Activated T-helper 17 cell treated with anti-CD3 and anti-CD28 coated beads, Interleukin-2, amount 50 U/mL, for 72 hours (primary cell): ENCODE measurements at regions not wholly inside any gene's neighbourhood (a gene's known extent, or its start where the extent isn't known, plus 50 kb on each side); places are given as distances from the start of the nearest gene placed in this dataset.

Source experiments
- ATAC-seq: fragments of 150-1000 bp; cut with Tn5 transposase; replicated peaks from 2 replicates; pipeline ENCODE4 v1.10.0; 2021; ENCODE audit warnings: mild to moderate bottlenecking, moderate library complexity
- H3K27ac Mint-ChIP-seq: one replicate; pipeline ENCODE4 v1.8.0; 2022; ENCODE audit warnings: mixed read lengths
- H3K27me3 Mint-ChIP-seq: one replicate; pipeline ENCODE4 v1.8.0; 2022; ENCODE audit warnings: mixed read lengths
- H3K36me3 Mint-ChIP-seq: one replicate; pipeline ENCODE4 v1.8.0; 2022; ENCODE audit warnings: low read depth, mild to moderate bottlenecking, mixed read lengths
- H3K4me1 Mint-ChIP-seq: one replicate; pipeline ENCODE4 v1.8.0; 2022; ENCODE audit warnings: mixed read lengths
- H3K4me3 Mint-ChIP-seq: one replicate; pipeline ENCODE4 v1.8.0; 2022; ENCODE audit warnings: mild to moderate bottlenecking, mixed read lengths
- H3K9me3 Mint-ChIP-seq: one replicate; pipeline ENCODE4 v1.8.0; 2022; ENCODE audit warnings: mixed read lengths

DNA sequence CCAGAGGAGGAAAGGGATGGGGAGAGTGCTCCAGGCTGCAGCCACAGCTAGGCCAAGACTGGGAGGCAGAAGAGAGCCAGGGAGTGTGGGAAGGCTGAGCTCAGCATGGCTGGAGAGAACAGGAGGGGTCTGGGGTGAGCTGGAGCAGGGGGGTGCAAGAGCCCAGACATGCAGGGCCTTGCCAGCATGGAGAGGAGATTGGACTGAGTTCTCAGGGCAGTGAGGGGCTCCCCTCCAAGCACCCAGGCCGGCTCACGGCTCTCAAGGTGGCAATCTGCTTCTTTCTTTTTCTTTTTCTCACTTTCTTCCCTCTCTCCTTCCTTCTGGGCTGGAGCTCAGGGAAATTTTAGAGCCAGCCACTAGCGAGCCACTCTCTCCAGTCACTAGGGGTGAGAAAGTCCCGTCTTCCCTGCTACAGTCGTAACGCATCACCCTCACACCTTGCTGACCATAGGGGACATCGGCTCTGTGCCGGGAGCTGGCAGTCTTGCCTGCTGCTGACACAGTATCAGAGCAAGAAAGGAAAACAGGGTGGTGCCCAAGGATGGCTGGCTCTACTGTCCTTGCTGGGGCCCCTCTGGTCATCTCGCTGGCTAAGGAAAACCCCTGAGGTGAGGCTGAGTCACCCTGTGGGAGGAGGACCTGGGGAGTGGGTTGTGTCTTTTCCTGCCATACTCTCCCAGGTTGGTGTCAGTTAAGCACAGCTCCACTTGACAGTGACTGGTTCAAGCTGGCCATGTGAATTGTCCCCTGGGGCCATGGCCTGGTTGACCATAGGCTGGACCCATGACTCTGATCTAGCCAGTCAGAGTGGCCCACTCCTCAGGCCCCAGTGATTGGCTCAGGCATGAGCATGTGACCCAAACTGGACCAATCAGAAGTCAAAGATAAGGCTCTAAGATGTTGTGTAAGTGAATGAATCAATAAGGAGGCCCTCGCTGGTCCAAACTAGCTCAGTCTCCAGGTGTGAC, 135.1 kb upstream of the PMEPA1 start:
- H3K4me3 Mint-ChIP-seq = no peak overlapping the region
- H3K36me3 Mint-ChIP-seq = no peaks in the 10 kb centered on the region
- H3K27me3 Mint-ChIP-seq = peaks cover 3% of the 10 kb centered on the region
- H3K27ac Mint-ChIP-seq = peak overlapping the region; percentile 28
- ATAC-seq = peak; percentile 45
- peaks cover 5% of the 10 kb centered on the region for H3K4me1 Mint-ChIP-seq
- H3K9me3 Mint-ChIP-seq = no peaks in the 10 kb centered on the region

DNA sequence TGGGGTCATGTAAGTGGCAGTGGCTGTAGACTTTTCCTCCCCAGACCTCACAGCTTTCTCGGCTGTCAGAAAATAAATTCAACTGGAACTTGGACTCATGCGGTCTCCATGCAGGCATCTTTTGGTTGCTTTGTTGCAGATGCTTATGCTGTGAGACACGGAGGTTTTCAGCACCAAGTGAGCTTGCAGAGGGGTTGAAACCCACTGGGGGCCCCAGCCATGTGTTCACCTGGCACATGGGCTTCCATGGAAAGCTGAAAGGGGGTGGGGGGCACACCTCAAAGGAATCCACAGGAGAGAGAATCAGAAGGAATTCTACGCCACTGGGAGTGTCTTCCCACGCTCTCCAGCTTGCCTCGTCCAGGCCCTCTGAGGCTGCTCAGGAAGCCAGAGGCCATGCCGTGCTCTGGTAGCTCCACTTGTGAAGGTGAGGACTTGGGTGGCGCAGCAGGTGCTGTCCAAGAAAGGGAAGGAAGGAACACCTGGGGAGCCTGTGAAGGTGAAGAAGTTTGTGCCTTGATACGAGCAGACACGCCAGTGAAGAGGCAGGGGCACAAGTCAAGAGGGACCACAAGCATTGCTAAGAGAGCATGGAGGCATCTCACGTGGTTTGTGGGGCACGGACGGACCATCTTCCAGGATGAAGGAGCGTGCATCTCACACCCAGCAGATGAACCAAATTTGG, 134.3 kb upstream of the PMEPA1 start:
- H3K9me3 Mint-ChIP-seq = no peaks in the 10 kb centered on the region
- ATAC-seq = no peak
- no peaks in the 10 kb centered on the region for H3K36me3 Mint-ChIP-seq
- peak overlapping the region; percentile 4 for H3K27ac Mint-ChIP-seq
- no peak overlapping the region for H3K4me3 Mint-ChIP-seq
- peaks cover under 1% of the 10 kb centered on the region for H3K27me3 Mint-ChIP-seq
- peaks cover 5% of the 10 kb centered on the region for H3K4me1 Mint-ChIP-seq

DNA sequence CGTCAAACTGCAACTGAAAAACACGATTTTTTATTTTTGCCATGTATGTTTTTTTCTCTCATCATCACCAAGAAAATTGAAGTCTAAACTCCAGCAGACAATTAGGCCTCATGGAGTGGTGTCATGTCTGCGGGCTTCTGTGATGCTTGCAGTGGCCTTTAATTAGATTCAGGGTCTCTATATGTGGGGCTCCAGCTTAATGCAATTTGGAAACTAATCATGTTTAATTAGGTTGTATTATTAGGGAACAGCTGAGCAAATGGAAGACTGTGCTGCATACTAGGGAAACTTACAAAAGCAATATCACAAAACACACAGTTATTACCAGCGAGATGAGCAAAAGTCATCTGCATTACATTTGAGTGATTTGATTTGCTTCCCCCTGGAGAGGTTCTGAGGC, 132.9 kb upstream of the PMEPA1 start:
- no peak for ATAC-seq
- Mint-ChIP-seq H3K36me3 (no peaks in the 10 kb centered on the region), H3K27ac (no peak overlapping the region), H3K4me1 (peaks cover 5% of the 10 kb centered on the region), H3K27me3 (no peaks in the 10 kb centered on the region), H3K4me3 (no peak overlapping the region), H3K9me3 (no peaks in the 10 kb centered on the region)

DNA sequence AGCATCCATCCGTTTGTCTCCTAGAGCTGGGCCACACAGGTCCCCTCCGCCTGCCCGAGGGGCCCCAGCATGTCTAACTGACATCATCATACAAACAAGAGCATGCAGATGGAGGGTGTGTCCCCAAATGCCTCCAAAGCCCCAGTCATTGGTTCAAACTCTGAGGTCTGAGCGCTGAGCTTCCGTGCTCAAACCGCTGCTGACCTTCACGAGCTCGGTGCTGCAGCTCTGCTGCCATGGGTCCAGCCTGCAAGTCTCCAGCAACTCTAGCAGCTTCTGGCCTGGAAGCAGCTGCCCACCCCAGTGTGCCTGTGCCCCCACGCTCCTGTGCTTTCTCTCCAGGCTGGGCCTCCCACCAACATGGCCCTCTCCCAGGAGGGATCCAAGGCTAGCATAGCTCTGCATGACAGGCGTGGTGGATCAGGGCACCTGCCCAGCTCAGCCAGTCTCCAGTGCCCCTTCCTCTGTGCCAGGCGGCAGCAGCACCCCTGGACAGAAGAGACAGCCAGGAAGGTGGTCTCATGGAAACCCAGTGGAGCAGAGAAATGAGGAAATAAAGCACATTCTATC, 131.6 kb upstream of the PMEPA1 start:
- Mint-ChIP-seq H3K36me3 (no peaks in the 10 kb centered on the region), H3K4me1 (peaks cover 5% of the 10 kb centered on the region), H3K9me3 (no peaks in the 10 kb centered on the region), H3K27me3 (no peaks in the 10 kb centered on the region), H3K4me3 (no peak overlapping the region), H3K27ac (no peak overlapping the region)
- no peak for ATAC-seq

DNA sequence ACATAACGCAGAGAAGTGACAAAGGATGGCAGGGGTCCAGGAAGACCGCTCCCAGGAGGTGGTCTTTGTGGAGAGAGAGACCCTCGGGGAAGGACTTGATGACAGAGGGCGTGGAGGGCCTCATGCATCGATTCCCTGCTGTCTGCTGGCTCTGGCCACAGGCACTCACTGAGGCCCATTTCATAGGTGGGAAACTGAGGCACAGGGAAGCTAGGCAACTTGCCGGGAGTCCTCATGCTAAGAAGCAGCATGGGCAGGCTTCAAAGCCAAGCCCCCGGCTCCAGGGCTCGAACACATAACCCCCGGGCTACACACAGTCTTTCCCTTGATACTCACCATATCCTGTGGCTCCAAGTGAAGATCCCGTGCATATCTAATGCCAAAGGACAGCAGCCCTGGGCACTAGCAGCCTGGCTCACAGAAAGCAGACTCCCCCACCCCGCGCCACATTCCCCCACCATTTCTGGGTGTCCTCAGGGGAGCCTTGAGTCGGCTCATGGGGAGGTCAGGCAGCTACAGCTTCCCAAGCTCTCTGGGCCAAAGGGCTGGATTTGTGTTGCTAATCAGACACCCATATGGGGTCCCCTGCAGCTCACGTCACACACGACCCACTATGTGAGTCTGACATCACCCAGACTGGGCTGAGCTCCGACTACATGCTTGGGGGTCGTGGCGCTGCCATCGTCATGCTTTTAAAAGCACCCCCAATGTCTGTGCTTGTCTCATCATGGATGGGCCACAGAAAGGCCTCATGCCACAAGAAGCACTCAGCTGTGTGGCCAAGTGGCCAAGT, 130.9 kb upstream of the PMEPA1 start:
- Mint-ChIP-seq H3K27me3 (no peaks in the 10 kb centered on the region), H3K9me3 (no peaks in the 10 kb centered on the region), H3K27ac (no peak overlapping the region), H3K36me3 (no peaks in the 10 kb centered on the region), H3K4me3 (no peak overlapping the region), H3K4me1 (peaks cover 5% of the 10 kb centered on the region)
- ATAC-seq = no peak

DNA sequence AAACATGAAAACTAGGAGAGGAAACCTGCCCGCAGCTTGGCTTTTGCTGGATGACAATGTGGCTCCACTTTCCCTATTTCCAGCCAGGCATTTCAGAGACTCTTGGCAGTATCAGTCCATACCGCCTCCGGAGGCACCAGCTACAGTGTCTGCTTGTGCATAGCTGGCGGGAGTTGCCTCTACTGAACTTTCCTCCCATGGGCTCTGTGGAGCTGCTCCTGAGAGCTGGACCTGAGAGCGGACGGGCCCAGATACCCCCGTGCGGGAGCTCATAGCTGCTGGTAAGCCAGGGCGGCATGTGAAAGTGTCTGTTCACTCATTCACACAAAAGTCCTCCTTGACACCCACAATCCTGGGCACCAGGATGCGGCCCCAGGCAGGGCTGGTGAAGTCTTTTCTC, 130.3 kb upstream of the PMEPA1 start:
- Mint-ChIP-seq H3K27ac (no peak overlapping the region), H3K36me3 (no peaks in the 10 kb centered on the region), H3K27me3 (no peaks in the 10 kb centered on the region), H3K4me1 (no peaks in the 10 kb centered on the region), H3K4me3 (no peak overlapping the region), H3K9me3 (no peaks in the 10 kb centered on the region)
- no peak for ATAC-seq

DNA sequence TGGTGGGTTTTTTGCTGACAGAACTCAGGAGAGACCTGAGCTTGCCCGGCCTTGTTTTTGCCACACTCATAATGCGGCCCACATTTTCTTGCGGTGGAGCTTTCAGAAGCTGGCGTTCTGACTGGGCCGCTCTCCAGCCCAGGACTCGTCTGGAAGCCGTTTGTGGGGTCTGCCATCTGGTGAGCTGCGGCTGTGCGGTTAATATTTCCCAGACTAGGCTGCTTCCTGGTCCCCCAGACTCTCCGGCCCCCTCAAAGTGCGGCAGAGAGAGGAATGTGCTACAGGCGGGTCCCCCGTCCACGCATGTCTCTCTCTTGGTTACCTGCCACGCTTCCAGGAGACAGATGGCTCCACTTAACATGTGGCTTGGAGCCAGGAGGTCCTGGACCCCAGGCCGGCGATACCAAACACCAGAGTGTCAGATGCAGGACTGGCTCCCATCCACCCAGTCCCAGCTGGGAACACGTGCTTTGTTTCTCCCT, 128.9 kb upstream of the PMEPA1 start:
- no peak overlapping the region for H3K4me3 Mint-ChIP-seq
- H3K36me3 Mint-ChIP-seq = no peaks in the 10 kb centered on the region
- no peak overlapping the region for H3K27ac Mint-ChIP-seq
- H3K27me3 Mint-ChIP-seq = no peaks in the 10 kb centered on the region
- H3K4me1 Mint-ChIP-seq = no peaks in the 10 kb centered on the region
- ATAC-seq = no peak
- H3K9me3 Mint-ChIP-seq = no peaks in the 10 kb centered on the region

DNA sequence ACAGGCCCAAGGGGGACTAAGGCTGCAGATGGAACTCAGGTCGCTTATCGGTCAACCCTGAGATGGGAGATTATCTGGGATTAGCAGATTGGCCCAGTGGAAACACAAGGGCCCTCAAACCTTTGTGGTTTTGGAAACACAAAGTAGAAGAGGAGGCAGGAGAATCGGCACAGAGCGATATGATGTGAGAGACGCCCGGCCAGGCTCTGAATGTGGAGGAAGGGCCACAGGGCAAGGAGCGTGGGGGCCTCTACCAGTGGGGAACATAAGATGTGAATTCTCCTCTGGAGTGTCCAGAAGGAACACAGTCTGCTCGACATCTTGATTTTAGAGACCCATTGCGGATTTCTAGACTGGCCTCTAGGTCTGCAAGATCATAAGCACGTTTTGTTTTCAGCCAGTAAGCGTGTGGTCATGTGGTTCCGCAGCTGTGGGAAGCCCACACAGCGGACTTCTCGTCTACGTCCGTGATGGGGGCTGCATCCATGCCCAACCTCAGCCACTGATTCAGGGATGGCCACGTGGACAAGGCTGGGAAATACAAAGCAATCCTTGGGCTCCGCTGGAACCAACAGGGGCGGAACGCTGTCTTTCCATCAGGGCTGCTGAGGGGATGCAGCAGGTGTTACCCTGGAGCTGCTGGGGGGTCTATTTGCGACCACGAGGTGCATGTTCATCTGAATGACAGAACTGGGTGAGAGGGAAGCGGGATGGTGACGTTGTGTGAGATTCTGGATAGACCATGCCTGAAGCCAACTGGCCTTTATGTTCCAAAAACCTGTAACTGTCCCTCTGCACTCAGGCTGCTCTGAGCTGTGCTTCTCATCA, 127.6 kb upstream of the PMEPA1 start:
- Mint-ChIP-seq H3K4me1 (no peaks in the 10 kb centered on the region), H3K9me3 (no peaks in the 10 kb centered on the region), H3K27me3 (no peaks in the 10 kb centered on the region), H3K36me3 (no peaks in the 10 kb centered on the region), H3K27ac (no peak overlapping the region), H3K4me3 (no peak overlapping the region)
- ATAC-seq = no peak

DNA sequence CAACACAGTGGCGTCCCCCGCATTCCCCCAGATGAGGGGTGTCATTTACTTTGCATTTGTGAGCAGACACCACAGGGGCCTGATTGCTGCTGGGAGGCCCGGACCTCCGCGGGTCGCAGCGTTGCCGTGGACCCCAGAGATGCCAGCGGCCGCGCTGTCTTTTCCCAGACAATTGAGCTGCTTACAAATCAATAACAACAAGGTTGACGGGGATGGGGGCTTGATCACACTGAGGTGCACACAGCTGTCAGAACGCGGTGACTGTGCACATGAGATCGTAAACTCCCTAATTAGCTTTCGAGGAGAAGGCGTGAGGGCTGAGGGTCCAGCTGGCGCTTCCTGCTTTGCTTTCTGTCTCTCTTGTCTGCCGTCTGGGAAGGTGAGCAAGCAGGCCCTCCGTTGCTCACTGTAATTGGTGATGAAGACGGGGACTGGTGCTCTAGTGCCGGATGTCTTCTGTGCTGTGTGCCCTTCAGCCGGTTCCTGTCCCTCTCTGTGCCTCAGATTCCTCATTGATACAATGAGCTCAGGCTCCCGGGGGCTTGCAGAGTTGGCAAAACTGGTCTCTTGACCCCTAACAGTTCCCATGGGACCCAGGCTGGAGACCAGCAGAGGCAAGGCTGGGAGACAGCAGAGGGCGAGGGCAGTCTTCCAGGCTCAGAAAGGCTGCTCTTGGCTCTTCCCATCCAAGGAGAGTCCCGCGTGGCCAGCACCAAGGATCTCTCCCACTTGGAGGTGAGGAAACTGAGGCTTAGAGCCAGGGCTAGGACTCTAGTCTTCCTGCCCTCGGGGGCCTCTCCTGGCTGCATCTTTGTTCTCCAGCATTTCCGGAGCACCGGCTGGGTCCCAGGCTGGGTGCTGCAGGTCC, 126.0 kb upstream of the PMEPA1 start:
- H3K36me3 Mint-ChIP-seq = no peaks in the 10 kb centered on the region
- no peak for ATAC-seq
- no peaks in the 10 kb centered on the region for H3K4me1 Mint-ChIP-seq
- H3K4me3 Mint-ChIP-seq = no peak overlapping the region
- no peaks in the 10 kb centered on the region for H3K27me3 Mint-ChIP-seq
- H3K27ac Mint-ChIP-seq = no peak overlapping the region
- H3K9me3 Mint-ChIP-seq = no peaks in the 10 kb centered on the region

DNA sequence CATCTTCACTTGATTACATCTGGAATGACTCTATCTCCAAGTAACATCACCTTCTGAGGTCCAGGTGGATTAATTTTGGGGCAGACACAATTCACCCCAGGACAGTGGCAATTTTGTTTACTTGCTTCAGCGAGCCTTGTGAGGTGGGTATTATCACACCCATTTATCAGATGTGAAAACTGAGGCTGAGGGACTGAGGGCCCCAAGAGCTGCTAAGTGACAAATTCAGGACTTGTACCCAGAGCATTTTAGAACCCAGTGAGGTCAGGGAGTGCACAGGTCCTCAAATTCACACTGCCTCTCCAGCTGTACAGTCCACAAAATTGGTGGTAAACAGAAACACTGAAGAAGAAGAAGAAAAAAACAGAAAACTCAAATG, 125.2 kb upstream of the PMEPA1 start:
- no peak overlapping the region for H3K27ac Mint-ChIP-seq
- ATAC-seq = no peak
- H3K36me3 Mint-ChIP-seq = no peaks in the 10 kb centered on the region
- H3K4me1 Mint-ChIP-seq = no peaks in the 10 kb centered on the region
- no peaks in the 10 kb centered on the region for H3K27me3 Mint-ChIP-seq
- H3K4me3 Mint-ChIP-seq = no peak overlapping the region
- H3K9me3 Mint-ChIP-seq = no peaks in the 10 kb centered on the region

DNA sequence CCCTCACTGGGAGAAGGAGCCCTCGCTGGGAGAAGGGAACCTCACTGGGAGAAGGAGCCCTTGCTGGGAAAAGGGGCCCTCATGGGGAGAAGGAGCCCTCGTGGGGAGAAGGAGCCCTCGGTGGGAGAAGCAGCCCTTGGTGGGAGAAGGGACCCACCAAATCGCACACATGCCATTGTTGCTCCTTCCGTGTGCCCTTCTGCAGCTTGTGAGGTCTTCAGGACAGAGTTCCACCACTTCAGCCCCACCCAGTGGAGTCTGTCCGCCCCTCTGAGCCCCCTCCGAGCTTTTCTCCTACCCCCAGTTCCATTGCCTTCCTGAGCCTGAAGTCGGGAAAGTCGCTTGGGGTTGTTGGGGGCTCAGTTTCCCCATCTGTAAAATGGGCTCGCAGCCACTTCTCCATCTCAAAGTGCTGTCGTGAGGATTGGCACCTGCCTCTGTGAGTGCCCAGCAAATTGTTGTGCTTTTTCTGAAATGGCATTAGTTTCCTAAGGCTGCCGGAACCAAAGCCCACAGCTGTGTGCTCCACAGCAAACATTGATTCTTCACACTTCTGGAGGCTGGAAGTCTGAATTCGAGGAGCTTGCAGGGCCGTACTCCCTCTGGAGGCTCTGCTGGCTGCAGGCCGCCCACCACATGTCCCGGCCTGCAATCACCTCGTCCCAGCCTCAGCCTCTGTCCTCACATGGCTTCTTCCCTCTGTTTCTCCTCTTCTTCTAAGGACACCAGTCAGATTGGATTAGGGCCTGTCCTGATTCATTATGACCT, 124.7 kb upstream of the PMEPA1 start:
- no peak overlapping the region for H3K27ac Mint-ChIP-seq
- no peaks in the 10 kb centered on the region for H3K27me3 Mint-ChIP-seq
- H3K9me3 Mint-ChIP-seq = no peaks in the 10 kb centered on the region
- H3K4me3 Mint-ChIP-seq = no peak overlapping the region
- ATAC-seq = no peak
- H3K36me3 Mint-ChIP-seq = no peaks in the 10 kb centered on the region
- H3K4me1 Mint-ChIP-seq = no peaks in the 10 kb centered on the region

DNA sequence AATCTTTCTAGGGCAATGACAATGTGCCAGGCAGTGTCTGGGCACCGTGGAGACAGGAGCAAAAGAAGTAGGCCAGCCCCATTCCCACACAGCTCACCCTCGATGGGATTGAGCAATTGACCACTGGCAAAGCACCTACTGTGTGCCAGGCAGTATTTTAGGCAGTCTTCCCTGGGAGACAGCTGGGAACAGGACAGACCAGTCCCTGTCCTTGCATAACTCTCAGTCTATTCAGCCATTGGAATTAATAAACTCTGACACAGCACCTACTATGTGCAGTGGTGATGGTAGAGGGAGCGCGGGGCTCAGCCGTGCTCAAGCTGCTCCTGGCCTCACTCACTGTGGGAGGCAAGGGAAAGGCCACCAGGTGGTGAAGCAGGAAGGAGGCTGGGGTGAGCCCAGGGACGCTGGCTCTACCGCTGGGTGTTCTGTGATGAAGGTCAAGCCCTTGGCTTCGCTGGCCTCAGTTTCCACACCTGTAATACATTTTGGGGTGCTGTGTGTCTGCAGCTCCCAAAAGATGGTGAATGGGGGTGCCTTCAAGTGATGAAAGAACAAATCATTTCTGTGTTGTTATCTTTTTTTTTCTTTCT, 122.3 kb upstream of the PMEPA1 start:
- ATAC-seq = no peak
- no peak overlapping the region for H3K27ac Mint-ChIP-seq
- no peaks in the 10 kb centered on the region for H3K9me3 Mint-ChIP-seq
- H3K36me3 Mint-ChIP-seq = no peaks in the 10 kb centered on the region
- no peak overlapping the region for H3K4me3 Mint-ChIP-seq
- no peaks in the 10 kb centered on the region for H3K4me1 Mint-ChIP-seq
- H3K27me3 Mint-ChIP-seq = no peaks in the 10 kb centered on the region
